ENCODE measurements at regions not wholly inside any gene's neighbourhood (a gene's known extent, or its start where the extent isn't known, plus 50 kb on each side); places are given as distances from the start of the nearest gene placed in this dataset.
A peak's percentile ranks its signal among the peaks of the same experiment; 100 is the strongest.

- Histone ChIP-seq H3K27ac (ENCODE audit: extremely low read length, insufficient read depth, low read length) (no peak overlapping the region), H3K27me3 (ENCODE audit: control insufficient read depth in 1 of 2, insufficient read depth in 2 of 2, low read length in 2 of 2) (no peaks in the 10 kb centered on the region), H3K4me3 (replicated peaks in 1 of 3; ENCODE audit: insufficient read depth in 1 of 3, low read depth in 2 of 3, low read length in 3 of 3) (no peak overlapping the region), H4K20me1 (ENCODE audit: insufficient read depth, low read length) (no peaks in the 10 kb centered on the region), H3K9me3 (ENCODE audit: low read length) (no peaks in the 10 kb centered on the region), H2AFZ (ENCODE audit: low read length) (no peak overlapping the region), H3K9ac (ENCODE audit: insufficient read depth, low read depth, low read length) (no peak overlapping the region), H3K79me2 (ENCODE audit: insufficient read depth, low read length) (no peaks in the 10 kb centered on the region), H3K36me3 (replicated peaks in 1 of 2; ENCODE audit: control insufficient read depth in 1 of 2, insufficient read depth in 2 of 2, low read length in 2 of 2) (no peaks in the 10 kb centered on the region), H3K4me1 (ENCODE audit: insufficient read depth, low read length) (no peaks in the 10 kb centered on the region), H3K4me2 (ENCODE audit: low read depth, low read length) (no peak overlapping the region)
- TF ChIP-seq CTCF (CRISPR knock-in tag; IDR thresholded peaks at IDR 0.05) = peak; percentile 49
- peak; percentile 16; the same call in 1 of the 2 replicates for TF ChIP-seq STAG1 (CRISPR knock-in tag; IDR thresholded peaks at IDR 0.05)
- no peak for TF ChIP-seq THYN1 (CRISPR knock-in tag; IDR thresholded peaks at IDR 0.05; ENCODE audit: borderline replicate concordance, low read depth)
- TF ChIP-seq FOXP1 (IDR thresholded peaks at IDR 0.05) = no peak
- TF ChIP-seq FOXP1 (CRISPR knock-in tag; IDR thresholded peaks at IDR 0.05) = no peak
- TF ChIP-seq HMGXB4 (CRISPR knock-in tag; IDR thresholded peaks at IDR 0.05; ENCODE audit: borderline replicate concordance in 1 of 2, low read depth in 1 of 2) = no peak
- peak; percentile 25; the same call in 1 of the 2 replicates for TF ChIP-seq USF2 (IDR thresholded peaks at IDR 0.05; ENCODE audit: low read depth, low read length)
- TF ChIP-seq USF2 (CRISPR knock-in tag; IDR thresholded peaks at IDR 0.05; ENCODE audit: borderline replicate concordance) = no peak; the same call in 1 of the 2 replicates
- TF ChIP-seq SRSF1 (optimal IDR thresholded peaks at IDR 0.05; ENCODE audit: low read depth, low read length) = no peak
- 10% methylated on average over 3 of the region's 3 CpGs for WGBS (ENCODE audit: low lambda C conversion rate)
- CTCF ChIA-PET (ENCODE audit: low intra/inter-chr PET ratio, low total read pairs) = interaction anchor here (2.0 kb wide), 1 partner anchor 269 kb away, joined by 8 read pairs; no protein-coding TSS in a partner anchor
- ATAC-seq (peak; percentile 84), DNase-seq (ENCODE audit: low spot score) (peak; percentile 11), FAIRE-seq (no peak)
- POLR2A ChIA-PET = no interaction called here
- in situ Hi-C loops (cut with HindIII; ENCODE audit: extremely low pct_ligation_motif_present, low pct_unique_long_range_greater_than_20kb) = loop anchor here (25.0 kb wide), 1 partner anchor 430 kb away; no protein-coding TSS in a partner anchor
- BruUV-seq (replicated peaks) = no TSS peak
- intact Hi-C loops (cut with micrococcal nuclease; ENCODE audit: unreplicated experiment) = loop anchor here (1.0 kb wide), 1 partner anchor 269 kb away; no protein-coding TSS in a partner anchor
Measured at GRCh38 chr6:86192123-86192522, 549.4 kb upstream of the SYNCRIP start.
